Activated CD4-positive, alpha-beta T cell treated with anti-CD3 and anti-CD28 coated beads for 36 hours (primary cell): ENCODE measurements at regions not wholly inside any gene's neighbourhood (a gene's known extent, or its start where the extent isn't known, plus 50 kb on each side); places are given as distances from the start of the nearest gene placed in this dataset.

Experiments
- ATAC-seq: fragments of 200-7000 bp; cut with Tn5 transposase; one replicate; pipeline ENCODE4 v1.10.0; 2021; ENCODE audit warnings: mild to moderate bottlenecking, moderate library complexity
- CTCF ChIA-PET: fragments of 350-600 bp; sonication (Branson Sonifier 250); formaldehyde crosslinking; loops from one replicate; lab custom pipeline; 2021; ENCODE audit warnings: antibody characterized with exemption; lab: Charles Lee
- POLR2A ChIA-PET: fragments of 350-600 bp; sonication (Branson Sonifier 250); formaldehyde crosslinking; loops from one replicate; lab custom pipeline; 2021; ENCODE audit warnings: antibody characterized with exemption, inconsistent platforms; lab: Charles Lee
- DNase-seq: peaks from one replicate; pipeline ENCODE4 v3.0.0-alpha.2; 2020
- H3K27ac Mint-ChIP-seq: one replicate; pipeline ENCODE4 v1.8.0; 2021; ENCODE audit warnings: mixed read lengths
- H3K27me3 Mint-ChIP-seq: one replicate; pipeline ENCODE4 v1.8.0; 2021; ENCODE audit warnings: mixed read lengths
- H3K36me3 Mint-ChIP-seq: one replicate; pipeline ENCODE4 v1.8.0; 2021; ENCODE audit warnings: low read depth, mixed read lengths
- H3K4me1 Mint-ChIP-seq: one replicate; pipeline ENCODE4 v1.8.0; 2021; ENCODE audit warnings: mixed read lengths
- H3K4me3 Mint-ChIP-seq: one replicate; pipeline ENCODE4 v1.8.0; 2021; ENCODE audit warnings: mild to moderate bottlenecking, moderate library complexity, mixed read lengths
- H3K9me3 Mint-ChIP-seq: one replicate; pipeline ENCODE4 v1.8.0; 2021; ENCODE audit warnings: low read depth, mixed read lengths
- intact Hi-C, 2 experiments: fragments of 100-400 bp; cut with DNase I in 1 of 2; cut with micrococcal nuclease in 1 of 2; formaldehyde crosslinking; loops; one replicate each; pipeline versions ENCODE4 v1.14.2 to v1.15.1; 2022 to 2024; cut with DNase I, micrococcal nuclease

GRCh38 chr21:38927776-38928175 is 122.0 kb downstream of the ETS2 start:
- CTCF ChIA-PET: no interaction called here
- Mint-ChIP-seq H3K4me1 (peaks cover 3% of the 10 kb centered on the region), H3K9me3 (peaks cover 5% of the 10 kb centered on the region), H3K27ac (no peak overlapping the region), H3K36me3 (no peaks in the 10 kb centered on the region), H3K27me3 (peaks cover 15% of the 10 kb centered on the region), H3K4me3 (no peak overlapping the region)
- intact Hi-C loops: loop anchor here in 1 of 2 experiments (1.0 kb wide), 1 partner anchor 11 kb away; no protein-coding TSS in a partner anchor
- DNase-seq (no peak), ATAC-seq (no peak)
- POLR2A ChIA-PET: no interaction called here

GRCh38 chr21:38925923-38926322 is 120.2 kb downstream of the ETS2 start:
- Mint-ChIP-seq H3K36me3 (no peaks in the 10 kb centered on the region), H3K27ac (no peak overlapping the region), H3K9me3 (peaks cover 5% of the 10 kb centered on the region), H3K27me3 (peaks cover 21% of the 10 kb centered on the region), H3K4me1 (peaks cover 3% of the 10 kb centered on the region), H3K4me3 (no peak overlapping the region)
- POLR2A ChIA-PET: no interaction called here
- CTCF ChIA-PET: no interaction called here
- intact Hi-C loops: no loop called here
- DNase-seq (no peak), ATAC-seq (peak; percentile 36)

GRCh38 chr21:38925478-38925877 is 119.7 kb downstream of the ETS2 start:
- intact Hi-C loops: no loop called here
- no peak overlapping the region for H3K4me3 Mint-ChIP-seq
- DNase-seq (no peak), ATAC-seq (no peak)
- H3K27me3 Mint-ChIP-seq: peaks cover 21% of the 10 kb centered on the region
- POLR2A ChIA-PET: no interaction called here
- H3K9me3 Mint-ChIP-seq: peaks cover 5% of the 10 kb centered on the region
- CTCF ChIA-PET: no interaction called here
- H3K4me1 Mint-ChIP-seq: peaks cover 3% of the 10 kb centered on the region
- H3K27ac Mint-ChIP-seq: no peak overlapping the region
- H3K36me3 Mint-ChIP-seq: no peaks in the 10 kb centered on the region

GRCh38 chr21:38924954-38925353 is 119.2 kb downstream of the ETS2 start:
- ATAC-seq: no peak
- peaks cover 5% of the 10 kb centered on the region for H3K9me3 Mint-ChIP-seq
- CTCF ChIA-PET: no interaction called here
- no peak overlapping the region for H3K4me3 Mint-ChIP-seq
- POLR2A ChIA-PET: no interaction called here
- H3K4me1 Mint-ChIP-seq: peaks cover 3% of the 10 kb centered on the region
- H3K36me3 Mint-ChIP-seq: no peaks in the 10 kb centered on the region
- intact Hi-C loops: no loop called here
- H3K27ac Mint-ChIP-seq: no peak overlapping the region
- DNase-seq: no peak
- H3K27me3 Mint-ChIP-seq: peaks cover 21% of the 10 kb centered on the region

GRCh38 chr21:38923429-38923828 is 117.7 kb downstream of the ETS2 start:
- Mint-ChIP-seq H3K4me3 (no peak overlapping the region), H3K27me3 (peaks cover 24% of the 10 kb centered on the region), H3K9me3 (no peaks in the 10 kb centered on the region), H3K27ac (no peak overlapping the region), H3K36me3 (no peaks in the 10 kb centered on the region), H3K4me1 (peaks cover 3% of the 10 kb centered on the region)
- no peak for DNase-seq
- ChIA-PET POLR2A (no interaction called here), CTCF (no interaction called here)
- intact Hi-C loops: no loop called here
- ATAC-seq: no peak

GRCh38 chr21:38922474-38923235 is 116.9 kb downstream of the ETS2 start:
- Mint-ChIP-seq H3K27ac (no peak overlapping the region), H3K36me3 (no peaks in the 10 kb centered on the region), H3K4me3 (no peak overlapping the region), H3K27me3 (peaks cover 24% of the 10 kb centered on the region), H3K4me1 (peaks cover 3% of the 10 kb centered on the region), H3K9me3 (no peaks in the 10 kb centered on the region)
- DNase-seq: no peak
- ATAC-seq: no peak
- CTCF ChIA-PET: no interaction called here
- POLR2A ChIA-PET: no interaction called here
- intact Hi-C loops: no loop called here

GRCh38 chr21:38921511-38922251 is 116.0 kb downstream of the ETS2 start:
- H3K27me3 Mint-ChIP-seq: peaks cover 25% of the 10 kb centered on the region
- H3K9me3 Mint-ChIP-seq: no peaks in the 10 kb centered on the region
- CTCF ChIA-PET: no interaction called here
- POLR2A ChIA-PET: no interaction called here
- H3K4me3 Mint-ChIP-seq: no peak overlapping the region
- ATAC-seq: no peak
- DNase-seq: no peak
- H3K27ac Mint-ChIP-seq: no peak overlapping the region
- intact Hi-C loops: no loop called here
- H3K36me3 Mint-ChIP-seq: no peaks in the 10 kb centered on the region
- peaks cover 3% of the 10 kb centered on the region for H3K4me1 Mint-ChIP-seq

- Mint-ChIP-seq H3K36me3 (no peaks in the 10 kb centered on the region), H3K27me3 (peaks cover 25% of the 10 kb centered on the region), H3K9me3 (no peaks in the 10 kb centered on the region), H3K27ac (no peak overlapping the region), H3K4me3 (no peak overlapping the region), H3K4me1 (peaks cover 2% of the 10 kb centered on the region)
- DNase-seq: no peak
- intact Hi-C loops: no loop called here
- ChIA-PET POLR2A (no interaction called here), CTCF (no interaction called here)
- ATAC-seq: no peak
These were observed 115.1 kb downstream of the ETS2 start for GRCh38 chr21:38920631-38921398.

- ATAC-seq: no peak
- no peak for DNase-seq
- Mint-ChIP-seq H3K36me3 (no peaks in the 10 kb centered on the region), H3K4me1 (no peaks in the 10 kb centered on the region), H3K4me3 (no peak overlapping the region), H3K9me3 (no peaks in the 10 kb centered on the region), H3K27ac (no peak overlapping the region), H3K27me3 (peaks cover 23% of the 10 kb centered on the region)
- intact Hi-C loops: loop anchor here in 1 of 2 experiments (10.0 kb wide), 1 partner anchor 66 kb away; no protein-coding TSS in a partner anchor
- CTCF ChIA-PET: no interaction called here
- POLR2A ChIA-PET: interaction anchor here (0.5 kb wide), 1 partner anchor 107 kb away, joined by 12 read pairs; no protein-coding TSS in a partner anchor
These were observed 113.0 kb downstream of the ETS2 start for GRCh38 chr21:38918607-38919346.

- ChIA-PET POLR2A (no interaction called here), CTCF (interaction anchor here (0.8 kb wide), 1 partner anchor 604 kb away, joined by 3 read pairs; no protein-coding TSS in a partner anchor)
- Mint-ChIP-seq H3K27ac (no peak overlapping the region), H3K27me3 (peaks cover 17% of the 10 kb centered on the region), H3K36me3 (no peaks in the 10 kb centered on the region), H3K4me3 (no peak overlapping the region), H3K4me1 (peaks cover 2% of the 10 kb centered on the region), H3K9me3 (no peaks in the 10 kb centered on the region)
- intact Hi-C loops: loop anchor here in 1 of 2 experiments (10.0 kb wide), 1 partner anchor 68 kb away; no protein-coding TSS in a partner anchor
- DNase-seq (no peak), ATAC-seq (no peak)
These were observed 111.5 kb downstream of the ETS2 start for GRCh38 chr21:38917043-38917774.
